Ascending aorta (tissue), 2 donors: ENCODE measurements at regions not wholly inside any gene's neighbourhood (a gene's known extent, or its start where the extent isn't known, plus 50 kb on each side); places are given as distances from the start of the nearest gene placed in this dataset.
A peak's percentile ranks its signal among the peaks of the same experiment; 100 is the strongest.
"Not testable (repeated sequence)": the region's sequence is repeated elsewhere in the genome, so short reads cannot be mapped to it uniquely, and the experiment has no call there.

Experiments
- DNase-seq, 2 donors: peaks; one replicate each; pipeline ENCODE4 v3.0.0-alpha.2; 2019; ENCODE audit warnings: low spot score in 2 of 2
- H3K27ac ChIP-seq, 2 donors: fragments of 200-600 bp; sonication (generic); one replicate each; pipeline ENCODE4 v1.5.1; 2016 to 2017; ENCODE audit warnings: mild to moderate bottlenecking in 1 of 2
- H3K27me3 ChIP-seq: fragments of 200-600 bp; sonication (generic); one replicate; pipeline ENCODE4 v1.5.1; 2017
- H3K36me3 ChIP-seq, 2 donors: fragments of 200-600 bp; sonication (generic); one replicate each; pipeline ENCODE4 v1.5.1; 2016
- H3K4me1 ChIP-seq, 2 donors: fragments of 200-600 bp; sonication (generic); one replicate each; pipeline ENCODE4 v1.5.1; 2016 to 2017; ENCODE audit warnings: mild to moderate bottlenecking in 1 of 2
- H3K4me3 ChIP-seq, 2 donors: fragments of 200-600 bp; sonication (generic); one replicate each; pipeline ENCODE4 v1.5.1; 2016 to 2017; ENCODE audit warnings: mild to moderate bottlenecking in 1 of 2
- H3K9me3 ChIP-seq, 2 donors: fragments of 200-600 bp; sonication (generic); one replicate each; pipeline ENCODE4 v1.5.1; 2016
- CTCF ChIP-seq, 3 experiments: fragments of 200-600 bp in 2 of 3; fragments of 450-650 bp in 1 of 3; sonication (generic) in 2 of 3; IDR thresholded peaks; one replicate each; pipeline ENCODE4 v1.5.1; 2016 to 2019; ENCODE audit warnings: antibody characterized with exemption in 3 of 3, mild to moderate bottlenecking in 1 of 3, moderate library complexity in 1 of 3
- intact Hi-C: fragments of 100-400 bp; cut with DNase I; formaldehyde crosslinking; loops from one replicate; pipeline ENCODE4 v1.15.1; 2023

GRCh38 chr15:20355256-20355868, 186.2 kb downstream of the GOLGA6L6 start:
- no peak for DNase-seq
- TF ChIP-seq CTCF (IDR thresholded peaks at IDR 0.05), result no peak
- no peaks in the 10 kb centered on the region for H3K9me3 ChIP-seq
- H3K36me3 ChIP-seq, result no peaks in the 10 kb centered on the region
- no peak overlapping the region for H3K27ac ChIP-seq
- H3K27me3 ChIP-seq, result no peaks in the 10 kb centered on the region
- H3K4me3 ChIP-seq, result no peak overlapping the region
- intact Hi-C loops, result no loop called here
- no peaks in the 10 kb centered on the region for H3K4me1 ChIP-seq

GRCh38 chr15:20354884-20355223, 186.7 kb downstream of the GOLGA6L6 start:
- H3K27ac ChIP-seq, H3K4me3 ChIP-seq, H3K36me3 ChIP-seq, DNase-seq, intact Hi-C loops, H3K27me3 ChIP-seq, H3K4me1 ChIP-seq, H3K9me3 ChIP-seq: not testable (repeated sequence)

- no peaks in the 10 kb centered on the region for H3K36me3 ChIP-seq
- H3K27me3 ChIP-seq, result no peaks in the 10 kb centered on the region
- TF ChIP-seq CTCF (IDR thresholded peaks at IDR 0.05), result no peak
- H3K4me1 ChIP-seq, result no peaks in the 10 kb centered on the region
- no peak for DNase-seq
- no peak overlapping the region for H3K27ac ChIP-seq
- intact Hi-C loops, result no loop called here
- H3K9me3 ChIP-seq, result no peaks in the 10 kb centered on the region
- no peak overlapping the region for H3K4me3 ChIP-seq
These were observed 187.4 kb downstream of the GOLGA6L6 start for GRCh38 chr15:20353966-20354883.

- H3K27ac ChIP-seq, result no peak overlapping the region
- H3K36me3 ChIP-seq, result no peaks in the 10 kb centered on the region
- no peak overlapping the region for H3K4me3 ChIP-seq
- H3K4me1 ChIP-seq, result no peaks in the 10 kb centered on the region
- DNase-seq, result peak in 1 of 2 donors; percentile 62
- no peak for TF ChIP-seq CTCF (IDR thresholded peaks at IDR 0.05)
- H3K27me3 ChIP-seq, result no peaks in the 10 kb centered on the region
- intact Hi-C loops, result no loop called here
- no peaks in the 10 kb centered on the region for H3K9me3 ChIP-seq
These were observed 189.1 kb downstream of the GOLGA6L6 start for GRCh38 chr15:20352241-20353200.

GRCh38 chr15:20351448-20351971, 190.1 kb downstream of the GOLGA6L6 start:
- no peaks in the 10 kb centered on the region for H3K36me3 ChIP-seq
- no peak for TF ChIP-seq CTCF (IDR thresholded peaks at IDR 0.05)
- H3K9me3 ChIP-seq, result peaks cover 3 to 5% of the 10 kb centered on the region in 2 donors
- no peaks in the 10 kb centered on the region for H3K27me3 ChIP-seq
- H3K4me3 ChIP-seq, result no peak overlapping the region
- no peak for DNase-seq
- no peaks in the 10 kb centered on the region for H3K4me1 ChIP-seq
- no peak overlapping the region for H3K27ac ChIP-seq
- intact Hi-C loops, result no loop called here
